Liver (tissue), 8 donors: ENCODE measurements at regions not wholly inside any gene's neighbourhood (a gene's known extent, or its start where the extent isn't known, plus 50 kb on each side); places are given as distances from the start of the nearest gene placed in this dataset.

Experiments
- DNase-seq: peaks from one replicate; pipeline ENCODE4 v3.0.0-alpha.2; 2017; ENCODE audit warnings: low spot score
- H3K27ac ChIP-seq, 2 donors: one replicate each; pipeline ENCODE4 v1.7.0; 2013; ENCODE audit warnings: inconsistent platforms in 2 of 2, low read length in 2 of 2, control low read depth in 1 of 2, low read depth in 1 of 2, mild to moderate bottlenecking in 1 of 2
- H3K27me3 ChIP-seq, 4 donors: one replicate each; pipeline versions ENCODE4 v1.6.1 to v1.7.0; 2013; ENCODE audit warnings: low read length in 3 of 4, inconsistent platforms in 1 of 4, mild to moderate bottlenecking in 1 of 4, moderate library complexity in 1 of 4; ENCODE audit not compliant: control insufficient read depth in 4 of 4, insufficient read depth in 4 of 4
- H3K36me3 ChIP-seq, 4 donors: one replicate each; pipeline versions ENCODE4 v1.6.1 to v1.7.0; 2013; ENCODE audit warnings: low read length in 3 of 4, mild to moderate bottlenecking in 3 of 4, low read depth in 1 of 4, moderate library complexity in 1 of 4; ENCODE audit not compliant: control insufficient read depth in 4 of 4, insufficient read depth in 3 of 4
- H3K4me1 ChIP-seq, 4 donors: one replicate each; pipeline versions ENCODE4 v1.6.1 to v1.7.0; 2013; ENCODE audit warnings: low read length in 3 of 4, mild to moderate bottlenecking in 3 of 4, moderate library complexity in 1 of 4; ENCODE audit not compliant: control insufficient read depth in 4 of 4, insufficient read depth in 4 of 4
- H3K4me3 ChIP-seq, 3 donors: one replicate each; pipeline versions ENCODE4 v1.6.1 to v1.7.0; 2013; ENCODE audit warnings: low read length in 3 of 3, control low read depth in 1 of 3, low read depth in 1 of 3, mild to moderate bottlenecking in 1 of 3
- H3K9ac ChIP-seq, 2 donors: one replicate each; pipeline ENCODE4 v1.7.0; 2013; ENCODE audit warnings: low read length in 2 of 2, mild to moderate bottlenecking in 2 of 2, moderate library complexity in 2 of 2, control low read depth in 1 of 2, low read depth in 1 of 2
- H3K9me3 ChIP-seq, 4 donors: one replicate each; pipeline versions ENCODE4 v1.6.1 to v1.7.0; 2013; ENCODE audit warnings: low read length in 3 of 4; ENCODE audit not compliant: control insufficient read depth in 4 of 4
- ATF3 ChIP-seq: IDR thresholded peaks from 2 replicates; pipeline ENCODE4 v1.6.1; 2016; ENCODE audit warnings: antibody characterized with exemption
- CTCF ChIP-seq: fragments of 150-350 bp; IDR thresholded peaks from 2 replicates; pipeline ENCODE4 v1.5.1; 2017; ENCODE audit warnings: improper control_type of control experiment, low read depth, low read length; ENCODE audit not compliant: missing input control
- EGR1 ChIP-seq, 2 donors: IDR thresholded peaks; 2 replicates each; pipeline ENCODE4 v1.6.1; 2016 to 2018; ENCODE audit warnings: antibody characterized with exemption in 2 of 2, low read depth in 2 of 2
- FOXA1 ChIP-seq: IDR thresholded peaks from 2 replicates; pipeline ENCODE4 v1.6.1; 2016; ENCODE audit warnings: antibody characterized with exemption
- FOXA2 ChIP-seq: IDR thresholded peaks from 2 replicates; pipeline ENCODE4 v1.6.1; 2016; ENCODE audit warnings: antibody characterized with exemption
- GABPA ChIP-seq, 2 donors: IDR thresholded peaks in 1 of 2; conservative IDR thresholded peaks in 1 of 2; 2 replicates each; pipeline ENCODE4 v1.6.1; 2016; ENCODE audit warnings: antibody characterized with exemption in 2 of 2, mild to moderate bottlenecking in 1 of 2, moderate library complexity in 1 of 2
- HNF4A ChIP-seq, 2 donors: conservative IDR thresholded peaks; 2 replicates each; pipeline ENCODE4 v1.6.1; 2016; ENCODE audit warnings: antibody characterized with exemption in 2 of 2, mild to moderate bottlenecking in 2 of 2
- HNF4G ChIP-seq: IDR thresholded peaks from 2 replicates; pipeline ENCODE4 v1.6.1; 2016; ENCODE audit warnings: antibody characterized with exemption
- NR2F2 ChIP-seq: IDR thresholded peaks from 2 replicates; pipeline ENCODE4 v1.6.1; 2016; ENCODE audit warnings: antibody characterized with exemption
- RAD21 ChIP-seq, 2 donors: IDR thresholded peaks; 2 replicates each; pipeline ENCODE4 v1.6.1; 2016; ENCODE audit warnings: antibody characterized with exemption in 2 of 2, mild to moderate bottlenecking in 2 of 2
- RXRA ChIP-seq, 2 donors: IDR thresholded peaks; 2 replicates each; pipeline ENCODE4 v1.6.1; 2017 to 2018; ENCODE audit warnings: antibody characterized with exemption in 2 of 2, mild to moderate bottlenecking in 1 of 2
- SP1 ChIP-seq: IDR thresholded peaks from 2 replicates; pipeline ENCODE4 v1.6.1; 2018; ENCODE audit warnings: antibody characterized with exemption, mild to moderate bottlenecking
- TAF1 ChIP-seq: conservative IDR thresholded peaks from 2 replicates; pipeline ENCODE4 v1.6.1; 2016; ENCODE audit warnings: antibody characterized with exemption, mild to moderate bottlenecking
- YY1 ChIP-seq: IDR thresholded peaks from 2 replicates; pipeline ENCODE4 v1.6.1; 2016; ENCODE audit warnings: antibody characterized with exemption, mild to moderate bottlenecking
- WGBS: extraction: QIAGEN DNeasy Blood & Tissue Kit; methylation state at CpG from one replicate; pipeline ENCODE4 v1.1.7; 2013; 5-methylcytosine and 5-hydroxymethylcytosine counted together
- TF ChIP-seq, protein P1 (sequence below): IDR thresholded peaks from 2 replicates; pipeline ENCODE4 v1.6.1; 2016; ENCODE audit warnings: antibody characterized with exemption, mild to moderate bottlenecking
- TF ChIP-seq, protein P2 (sequence below): IDR thresholded peaks from 2 replicates; pipeline ENCODE4 v1.6.1; 2016; ENCODE audit warnings: antibody characterized with exemption
- TF ChIP-seq, protein P3 (sequence below): IDR thresholded peaks from 2 replicates; pipeline ENCODE4 v1.6.1; 2016; ENCODE audit warnings: antibody characterized with exemption
- donor health status: healthy.
- donor health status: healthy.
- donor health status: healthy.
- donor health status: healthy.
- donor health status: healthy.

DNA sequence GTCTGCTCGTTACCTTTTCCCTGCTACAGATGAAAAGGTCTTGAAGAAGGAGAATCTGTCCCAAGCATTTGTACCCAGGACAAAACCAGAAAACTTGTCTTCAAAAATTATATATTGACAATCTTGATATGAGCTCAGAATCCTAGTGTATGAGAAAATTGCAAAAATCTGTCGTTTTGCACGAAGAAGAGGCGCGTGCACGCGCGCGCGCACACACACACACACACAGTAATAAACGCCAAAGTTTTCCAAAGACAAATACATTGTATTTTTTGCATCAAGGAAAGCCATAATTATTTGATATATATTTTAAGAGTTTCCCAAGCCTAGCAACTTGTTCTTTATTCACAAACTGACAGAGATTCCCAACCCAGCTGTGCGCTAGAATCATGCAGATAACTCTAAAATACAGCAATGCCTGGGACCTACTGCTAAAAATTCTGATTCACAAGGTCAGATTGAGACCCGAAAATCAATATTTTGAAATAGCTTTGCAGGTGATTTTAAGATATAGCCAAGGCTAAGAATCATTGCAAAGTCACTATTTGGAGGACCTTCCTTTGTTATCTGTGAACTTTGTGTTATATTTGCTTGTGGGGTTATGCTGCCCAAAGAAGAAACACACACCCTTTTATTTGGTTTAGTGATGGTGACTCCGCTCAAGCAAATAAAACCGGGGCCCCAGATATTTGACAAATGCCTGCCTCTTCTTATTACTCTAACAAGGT is 1287.7 kb upstream of the CDH6 start:
- no peak overlapping the region for H3K9ac ChIP-seq
- no peak overlapping the region for H3K4me3 ChIP-seq
- no peak overlapping the region for H3K27ac ChIP-seq
- DNase-seq, result no peak
- H3K9me3 ChIP-seq, result peaks cover 0 to 6% (median 0%) of the 10 kb centered on the region in 4 donors
- TF ChIP-seq, protein P1, sequence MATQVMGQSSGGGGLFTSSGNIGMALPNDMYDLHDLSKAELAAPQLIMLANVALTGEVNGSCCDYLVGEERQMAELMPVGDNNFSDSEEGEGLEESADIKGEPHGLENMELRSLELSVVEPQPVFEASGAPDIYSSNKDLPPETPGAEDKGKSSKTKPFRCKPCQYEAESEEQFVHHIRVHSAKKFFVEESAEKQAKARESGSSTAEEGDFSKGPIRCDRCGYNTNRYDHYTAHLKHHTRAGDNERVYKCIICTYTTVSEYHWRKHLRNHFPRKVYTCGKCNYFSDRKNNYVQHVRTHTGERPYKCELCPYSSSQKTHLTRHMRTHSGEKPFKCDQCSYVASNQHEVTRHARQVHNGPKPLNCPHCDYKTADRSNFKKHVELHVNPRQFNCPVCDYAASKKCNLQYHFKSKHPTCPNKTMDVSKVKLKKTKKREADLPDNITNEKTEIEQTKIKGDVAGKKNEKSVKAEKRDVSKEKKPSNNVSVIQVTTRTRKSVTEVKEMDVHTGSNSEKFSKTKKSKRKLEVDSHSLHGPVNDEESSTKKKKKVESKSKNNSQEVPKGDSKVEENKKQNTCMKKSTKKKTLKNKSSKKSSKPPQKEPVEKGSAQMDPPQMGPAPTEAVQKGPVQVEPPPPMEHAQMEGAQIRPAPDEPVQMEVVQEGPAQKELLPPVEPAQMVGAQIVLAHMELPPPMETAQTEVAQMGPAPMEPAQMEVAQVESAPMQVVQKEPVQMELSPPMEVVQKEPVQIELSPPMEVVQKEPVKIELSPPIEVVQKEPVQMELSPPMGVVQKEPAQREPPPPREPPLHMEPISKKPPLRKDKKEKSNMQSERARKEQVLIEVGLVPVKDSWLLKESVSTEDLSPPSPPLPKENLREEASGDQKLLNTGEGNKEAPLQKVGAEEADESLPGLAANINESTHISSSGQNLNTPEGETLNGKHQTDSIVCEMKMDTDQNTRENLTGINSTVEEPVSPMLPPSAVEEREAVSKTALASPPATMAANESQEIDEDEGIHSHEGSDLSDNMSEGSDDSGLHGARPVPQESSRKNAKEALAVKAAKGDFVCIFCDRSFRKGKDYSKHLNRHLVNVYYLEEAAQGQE, result no peak
- TF ChIP-seq SP1, result no peak
- TF ChIP-seq GABPA (IDR thresholded peaks at IDR 0.05 in 1 of 2, conservative IDR thresholded peaks at IDR 0.05 in 1 of 2), result no peak
- TF ChIP-seq, protein P2, sequence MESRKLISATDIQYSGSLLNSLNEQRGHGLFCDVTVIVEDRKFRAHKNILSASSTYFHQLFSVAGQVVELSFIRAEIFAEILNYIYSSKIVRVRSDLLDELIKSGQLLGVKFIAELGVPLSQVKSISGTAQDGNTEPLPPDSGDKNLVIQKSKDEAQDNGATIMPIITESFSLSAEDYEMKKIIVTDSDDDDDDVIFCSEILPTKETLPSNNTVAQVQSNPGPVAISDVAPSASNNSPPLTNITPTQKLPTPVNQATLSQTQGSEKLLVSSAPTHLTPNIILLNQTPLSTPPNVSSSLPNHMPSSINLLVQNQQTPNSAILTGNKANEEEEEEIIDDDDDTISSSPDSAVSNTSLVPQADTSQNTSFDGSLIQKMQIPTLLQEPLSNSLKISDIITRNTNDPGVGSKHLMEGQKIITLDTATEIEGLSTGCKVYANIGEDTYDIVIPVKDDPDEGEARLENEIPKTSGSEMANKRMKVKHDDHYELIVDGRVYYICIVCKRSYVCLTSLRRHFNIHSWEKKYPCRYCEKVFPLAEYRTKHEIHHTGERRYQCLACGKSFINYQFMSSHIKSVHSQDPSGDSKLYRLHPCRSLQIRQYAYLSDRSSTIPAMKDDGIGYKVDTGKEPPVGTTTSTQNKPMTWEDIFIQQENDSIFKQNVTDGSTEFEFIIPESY, result no peak
- no peak for TF ChIP-seq TAF1
- TF ChIP-seq, protein P3, sequence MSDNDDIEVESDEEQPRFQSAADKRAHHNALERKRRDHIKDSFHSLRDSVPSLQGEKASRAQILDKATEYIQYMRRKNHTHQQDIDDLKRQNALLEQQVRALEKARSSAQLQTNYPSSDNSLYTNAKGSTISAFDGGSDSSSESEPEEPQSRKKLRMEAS, result no peak
- no peak for TF ChIP-seq CTCF
- TF ChIP-seq NR2F2, result no peak
- TF ChIP-seq EGR1 (IDR thresholded peaks at IDR 0.05; ENCODE audit: low read depth in 2 of 2), result no peak
- no peak for TF ChIP-seq RAD21 (IDR thresholded peaks at IDR 0.05)
- TF ChIP-seq FOXA1, result no peak
- TF ChIP-seq FOXA2, result no peak
- TF ChIP-seq HNF4A (conservative IDR thresholded peaks at IDR 0.05), result no peak
- no peak for TF ChIP-seq RXRA (IDR thresholded peaks at IDR 0.05)
- H3K27me3 ChIP-seq, result no peaks in the 10 kb centered on the region
- H3K36me3 ChIP-seq, result no peaks in the 10 kb centered on the region
- whole genome bisulfite sequencing, result 74% methylated on average over 15 of the region's 15 CpGs
- no peaks in the 10 kb centered on the region for H3K4me1 ChIP-seq

- Histone ChIP-seq H3K27ac (no peak overlapping the region), H3K27me3 (no peaks in the 10 kb centered on the region), H3K4me3 (no peak overlapping the region), H3K9ac (no peak overlapping the region), H3K9me3 (no peaks in the 10 kb centered on the region), H3K4me1 (peaks cover 0 to 3% (median 0%) of the 10 kb centered on the region in 4 donors), H3K36me3 (no peaks in the 10 kb centered on the region)
- 84% methylated on average over 2 of the region's 2 CpGs for WGBS
- DNase-seq, result no peak
- TF ChIP-seq GABPA (IDR thresholded peaks at IDR 0.05 in 1 of 2, conservative IDR thresholded peaks at IDR 0.05 in 1 of 2) (no peak), EGR1 (IDR thresholded peaks at IDR 0.05; ENCODE audit: low read depth in 2 of 2) (no peak), YY1 (no peak), FOXA2 (no peak), HNF4G (no peak), ATF3 (no peak), HNF4A (conservative IDR thresholded peaks at IDR 0.05) (no peak), SP1 (no peak), NR2F2 (no peak)
- TF ChIP-seq, protein P1, result no peak
- TF ChIP-seq, protein P2, result no peak
- TF ChIP-seq, protein P3, result no peak
Measured at GRCh38 chr5:29902859-29903258, 1290.6 kb upstream of the CDH6 start.
